Cardiac fibroblast (primary cell): ENCODE measurements at regions not wholly inside any gene's neighbourhood (a gene's known extent, or its start where the extent isn't known, plus 50 kb on each side); places are given as distances from the start of the nearest gene placed in this dataset.

Experiments
- DNase-seq, 2 donors: peaks; one replicate each; pipeline versions ENCODE4 v3.0.0 to v3.0.0-alpha.2; 2010; ENCODE audit warnings: low read depth in 2 of 2
- H3K4me3 ChIP-seq, 2 donors: replicated peaks in 1 of 2; 1 replicate in 1 of 2; 2 replicates in 1 of 2; pipeline ENCODE4 v1.5.1; 2011; ENCODE audit warnings: low read depth in 2 of 2, low read length in 2 of 2, mild to moderate bottlenecking in 2 of 2, moderate library complexity in 1 of 2
- CTCF ChIP-seq: IDR thresholded peaks from one replicate; pipeline ENCODE4 v1.5.1; 2011; ENCODE audit warnings: low read depth, mild to moderate bottlenecking, low read length, inconsistent platforms

- no peak for TF ChIP-seq CTCF
- no peak for DNase-seq
Measured at GRCh38 chr6:104486035-104486434, 373.7 kb downstream of the HACE1 start.

GRCh38 chr6:104484626-104485025 is 375.1 kb downstream of the HACE1 start:
- no peak for TF ChIP-seq CTCF
- H3K4me3 ChIP-seq, result no peak overlapping the region
- no peak for DNase-seq

More at GRCh38 chr6:104486035-104486434, 373.7 kb downstream of the HACE1 start:
- H3K4me3 ChIP-seq, result no peak overlapping the region

- H3K4me3 ChIP-seq, result no peak overlapping the region
- TF ChIP-seq CTCF, result no peak
- DNase-seq, result no peak
Measured at GRCh38 chr6:104484191-104484590, 375.5 kb downstream of the HACE1 start.

DNA sequence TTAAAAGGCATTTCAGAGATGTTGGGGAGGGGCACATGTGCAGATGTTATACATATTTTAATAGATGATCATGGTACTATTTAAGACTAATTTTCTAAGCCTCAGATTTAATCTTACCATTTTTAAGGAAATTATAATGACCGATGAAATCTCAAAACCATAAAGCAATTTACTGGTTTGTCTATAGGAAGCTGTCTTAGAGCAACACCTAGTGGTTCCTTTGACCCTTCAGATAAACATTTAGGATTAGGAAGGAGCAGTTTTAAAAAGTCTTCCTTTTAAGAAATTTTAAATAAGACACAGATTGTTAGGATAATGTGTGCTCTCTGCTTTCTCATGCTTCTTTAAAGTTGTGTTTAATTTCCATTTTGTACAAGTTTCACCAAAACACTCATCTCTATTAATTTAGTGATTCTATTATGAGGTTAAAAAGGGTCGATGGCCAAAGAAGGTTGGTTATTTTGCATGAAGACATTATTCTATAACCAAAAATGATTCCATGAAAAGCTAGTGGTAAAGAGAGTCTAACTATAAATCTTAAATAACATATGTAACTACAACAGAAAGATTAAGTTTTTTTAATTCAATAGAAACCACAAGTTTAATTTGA is 376.4 kb downstream of the HACE1 start:
- TF ChIP-seq CTCF, result peak; percentile 62
- no peak overlapping the region for H3K4me3 ChIP-seq
- DNase-seq, result peak; percentile 29 to 61

DNA sequence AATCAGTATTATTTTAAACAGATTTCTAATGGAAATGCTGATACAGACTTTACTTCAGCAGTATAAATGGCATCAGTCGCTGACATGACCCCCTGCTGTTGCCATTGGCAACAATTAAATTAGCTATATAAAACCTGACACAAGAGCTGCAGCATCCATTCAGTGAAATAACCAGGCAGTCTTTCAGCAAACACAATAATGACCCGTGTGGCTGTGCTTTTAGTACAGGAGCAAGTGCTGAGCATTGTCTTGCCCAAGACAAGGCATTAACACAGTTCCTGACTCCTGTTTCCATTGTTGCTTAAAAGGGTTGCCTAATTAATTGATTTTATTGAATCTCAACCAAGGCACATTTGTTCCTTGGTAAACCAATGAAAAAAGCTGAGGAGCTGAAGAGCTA is 382.1 kb downstream of the HACE1 start:
- DNase-seq, result no peak
- TF ChIP-seq CTCF, result no peak

GRCh38 chr6:104473021-104473429 is 386.7 kb downstream of the HACE1 start:
- no peak for TF ChIP-seq CTCF
- H3K4me3 ChIP-seq, result no peak overlapping the region
- DNase-seq, result no peak

More for the DNA sequence above, 382.1 kb downstream of the HACE1 start:
- no peak overlapping the region for H3K4me3 ChIP-seq
